NCI-H2196 treated with DMSO at 0.1 percent for 48 hours (cell line): ENCODE measurements at regions not wholly inside any gene's neighbourhood (a gene's known extent, or its start where the extent isn't known, plus 50 kb on each side); places are given as distances from the start of the nearest gene placed in this dataset.
"Not testable (repeated sequence)": the region's sequence is repeated elsewhere in the genome, so short reads cannot be mapped to it uniquely, and the experiment has no call there.

ENCODE experiments used
- DNase-seq: peaks from one replicate; lab custom pipeline; 2025; ENCODE audit not compliant: unreplicated experiment; lab: John Stamatoyannopoulos, UW

- DNase-seq: no peak
Measured at GRCh38 chr12:68984796-68985573, 52.0 kb upstream of the CPM start.

GRCh38 chr12:68997526-68997925 lies 64.6 kb upstream of the CPM start:
- DNase-seq: not testable (repeated sequence)

GRCh38 chr12:68998041-68998440 lies 65.1 kb upstream of the CPM start:
- DNase-seq: no peak

GRCh38 chr12:69000074-69000473 lies 67.1 kb upstream of the CPM start:
- no peak for DNase-seq

GRCh38 chr12:69000540-69001243 lies 67.7 kb upstream of the CPM start:
- DNase-seq: no peak

GRCh38 chr12:69001251-69001650 lies 68.3 kb upstream of the CPM start:
- DNase-seq: no peak

GRCh38 chr12:69002969-69003368 lies 70.0 kb upstream of the CPM start:
- no peak for DNase-seq

GRCh38 chr12:69003991-69004390 lies 71.0 kb upstream of the CPM start:
- no peak for DNase-seq

GRCh38 chr12:69007101-69007854 lies 74.3 kb upstream of the CPM start:
- no peak for DNase-seq

- DNase-seq: no peak
Measured at GRCh38 chr12:69007855-69008351, 74.9 kb upstream of the CPM start.

- DNase-seq: no peak
Measured at GRCh38 chr12:69008520-69008919, 75.5 kb upstream of the CPM start.

GRCh38 chr12:69014047-69014446 lies 81.1 kb upstream of the CPM start:
- DNase-seq: no peak

- no peak for DNase-seq
Measured at GRCh38 chr12:69015017-69015416, 82.0 kb upstream of the CPM start.

GRCh38 chr12:69015831-69016230 lies 82.9 kb upstream of the CPM start:
- no peak for DNase-seq

GRCh38 chr12:69019082-69019481 lies 86.1 kb upstream of the CPM start:
- no peak for DNase-seq

GRCh38 chr12:69019910-69020309 lies 86.9 kb upstream of the CPM start:
- DNase-seq: no peak

- DNase-seq: no peak
Measured at GRCh38 chr12:69022674-69023073, 89.7 kb upstream of the CPM start.

GRCh38 chr12:69023840-69024239 lies 90.9 kb upstream of the CPM start:
- no peak for DNase-seq

GRCh38 chr12:69024413-69024812 lies 91.4 kb upstream of the CPM start:
- DNase-seq: no peak

GRCh38 chr12:69024907-69025306 lies 91.9 kb upstream of the CPM start:
- no peak for DNase-seq

- no peak for DNase-seq
Measured at GRCh38 chr12:69026336-69026735, 93.4 kb upstream of the CPM start.

GRCh38 chr12:69027411-69027881 lies 94.5 kb upstream of the CPM start:
- DNase-seq: no peak
